GM12864 (cell line): ENCODE measurements at regions not wholly inside any gene's neighbourhood (a gene's known extent, or its start where the extent isn't known, plus 50 kb on each side); places are given as distances from the start of the nearest gene placed in this dataset.

ENCODE experiments used
- DNase-seq: peaks from one replicate; pipeline ENCODE4 v3.0.0-alpha.2; 2011; ENCODE audit warnings: low read depth
- H3K4me3 ChIP-seq: 2 replicates; pipeline ENCODE4 v1.5.1; 2011; ENCODE audit warnings: mild to moderate bottlenecking, low read depth, low read length, control low read depth
- TF ChIP-seq, protein P1 (sequence below): IDR thresholded peaks from 2 replicates; pipeline ENCODE4 v1.5.1; 2011; ENCODE audit warnings: low read depth, mild to moderate bottlenecking, moderate library complexity, low read length, control low read depth, inconsistent platforms; ENCODE audit errors: missing control alignments

DNA sequence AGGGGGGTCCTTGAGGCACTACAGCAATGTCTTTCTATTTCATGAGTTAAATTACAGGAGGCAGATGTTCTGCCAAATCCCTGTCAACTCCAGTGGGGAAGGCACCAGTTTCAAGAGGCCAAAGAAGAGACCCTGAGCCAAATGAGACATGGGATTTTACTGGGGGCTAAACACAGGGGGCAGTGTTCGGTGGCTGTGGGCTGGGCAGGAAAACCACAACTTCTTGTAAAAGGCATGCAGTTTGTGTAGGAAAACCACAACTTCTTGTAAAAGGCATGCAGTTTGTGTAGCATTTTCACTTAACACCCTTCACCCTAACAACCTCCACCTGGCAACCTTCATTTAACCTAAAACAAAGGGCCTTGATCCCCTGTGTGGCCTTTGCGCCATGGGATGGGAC, 61.0 kb downstream of the POLR2M start:
- TF ChIP-seq, protein P1, sequence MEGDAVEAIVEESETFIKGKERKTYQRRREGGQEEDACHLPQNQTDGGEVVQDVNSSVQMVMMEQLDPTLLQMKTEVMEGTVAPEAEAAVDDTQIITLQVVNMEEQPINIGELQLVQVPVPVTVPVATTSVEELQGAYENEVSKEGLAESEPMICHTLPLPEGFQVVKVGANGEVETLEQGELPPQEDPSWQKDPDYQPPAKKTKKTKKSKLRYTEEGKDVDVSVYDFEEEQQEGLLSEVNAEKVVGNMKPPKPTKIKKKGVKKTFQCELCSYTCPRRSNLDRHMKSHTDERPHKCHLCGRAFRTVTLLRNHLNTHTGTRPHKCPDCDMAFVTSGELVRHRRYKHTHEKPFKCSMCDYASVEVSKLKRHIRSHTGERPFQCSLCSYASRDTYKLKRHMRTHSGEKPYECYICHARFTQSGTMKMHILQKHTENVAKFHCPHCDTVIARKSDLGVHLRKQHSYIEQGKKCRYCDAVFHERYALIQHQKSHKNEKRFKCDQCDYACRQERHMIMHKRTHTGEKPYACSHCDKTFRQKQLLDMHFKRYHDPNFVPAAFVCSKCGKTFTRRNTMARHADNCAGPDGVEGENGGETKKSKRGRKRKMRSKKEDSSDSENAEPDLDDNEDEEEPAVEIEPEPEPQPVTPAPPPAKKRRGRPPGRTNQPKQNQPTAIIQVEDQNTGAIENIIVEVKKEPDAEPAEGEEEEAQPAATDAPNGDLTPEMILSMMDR: no peak
- DNase-seq: no peak
- no peak overlapping the region for H3K4me3 ChIP-seq

DNA sequence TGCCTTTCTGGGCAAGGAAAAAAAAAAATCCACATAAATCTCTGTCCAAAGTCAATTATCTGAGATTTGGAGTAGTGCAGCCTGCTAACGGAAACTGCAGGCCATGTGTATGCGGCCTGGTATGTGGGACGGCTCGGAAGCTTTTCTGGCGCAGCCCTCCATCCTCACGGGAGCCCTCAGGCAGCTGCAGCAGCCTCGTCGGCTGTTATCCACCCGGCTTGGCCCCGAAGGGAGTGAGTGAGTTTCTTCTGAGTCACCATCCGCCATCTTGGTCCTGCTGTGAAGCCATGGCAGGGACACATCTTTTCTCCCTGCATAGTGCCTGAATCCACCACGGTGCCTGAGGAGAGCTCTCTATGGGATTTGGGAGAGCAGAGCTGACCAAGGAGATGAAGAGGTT, 62.8 kb downstream of the POLR2M start:
- no peak for DNase-seq
- no peak overlapping the region for H3K4me3 ChIP-seq
- TF ChIP-seq, protein P1: no peak

DNA sequence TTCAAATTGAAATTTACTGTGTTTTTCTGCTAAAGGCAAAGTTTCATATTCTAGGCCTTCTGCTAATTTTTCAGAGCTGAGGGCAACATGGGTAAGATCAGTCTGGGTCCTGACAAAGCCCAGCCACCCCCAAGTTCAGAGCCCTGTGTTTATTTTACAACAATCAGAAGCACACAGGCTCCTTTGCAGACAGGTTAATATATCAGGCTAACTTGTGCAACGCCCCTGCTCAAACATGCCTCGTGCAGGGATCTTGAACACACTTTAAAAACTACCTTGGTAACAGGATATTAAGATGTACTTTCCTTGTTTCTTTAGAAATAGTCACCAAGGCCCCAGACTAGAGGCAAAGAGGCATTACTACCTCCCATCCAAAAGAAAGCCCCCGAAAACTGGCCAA, 64.0 kb downstream of the POLR2M start:
- TF ChIP-seq, protein P1: no peak
- DNase-seq: no peak
- H3K4me3 ChIP-seq: no peak overlapping the region

DNA sequence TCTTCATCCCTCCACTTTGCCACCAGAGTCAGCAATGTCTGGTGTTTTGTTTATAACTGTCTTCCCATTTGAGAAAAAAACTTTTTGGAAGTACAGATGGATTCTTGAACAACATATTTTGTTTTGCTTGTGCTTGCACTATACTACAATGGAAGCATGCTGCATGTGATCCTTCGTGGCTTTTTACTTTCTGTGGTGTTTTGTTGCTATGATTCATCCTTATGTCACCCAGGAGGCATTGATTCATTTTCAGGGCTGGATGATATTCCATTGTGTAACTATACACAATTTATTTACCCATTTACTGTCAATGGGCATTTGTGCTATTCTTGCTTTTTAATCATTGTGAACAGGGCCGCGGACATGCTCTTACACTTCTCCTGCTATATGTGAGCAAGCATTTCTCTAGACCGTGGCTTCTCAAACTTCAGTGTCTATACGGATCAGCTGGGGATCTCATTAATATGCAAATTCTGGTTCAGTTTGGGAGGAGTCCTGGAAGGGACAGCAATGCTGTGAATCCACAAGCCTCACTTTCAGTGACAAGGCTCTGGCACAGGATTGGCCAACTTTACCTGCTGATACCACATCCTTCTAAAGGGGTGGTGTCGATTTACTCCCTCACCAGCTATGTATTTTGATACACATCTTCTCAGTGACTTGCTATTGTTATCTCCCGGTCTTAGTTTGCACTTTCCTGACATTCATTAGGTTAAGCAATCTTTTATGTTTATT, 65.9 kb downstream of the POLR2M start:
- TF ChIP-seq, protein P1: no peak
- no peak overlapping the region for H3K4me3 ChIP-seq
- DNase-seq: no peak

DNA sequence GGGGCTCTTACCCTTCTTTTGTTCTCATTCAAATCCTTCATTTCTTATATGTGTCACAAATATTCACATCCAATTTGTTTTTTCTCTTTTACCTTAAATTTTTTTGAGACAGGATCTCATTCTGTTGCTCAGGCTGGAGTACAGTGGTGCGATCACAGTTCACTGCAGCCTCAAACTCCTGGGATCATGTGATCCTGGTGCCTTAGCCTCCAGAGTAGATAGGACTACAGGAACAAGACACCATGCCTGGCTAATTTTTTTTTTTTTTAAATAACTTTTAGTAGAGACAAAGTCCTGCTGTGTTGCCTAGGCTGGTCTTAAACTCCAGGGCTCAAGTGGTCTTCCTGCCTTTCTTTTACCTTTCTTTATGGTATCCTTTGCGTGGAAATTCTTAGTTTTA, 66.5 kb downstream of the POLR2M start:
- no peak overlapping the region for H3K4me3 ChIP-seq
- TF ChIP-seq, protein P1: no peak
- no peak for DNase-seq

DNA sequence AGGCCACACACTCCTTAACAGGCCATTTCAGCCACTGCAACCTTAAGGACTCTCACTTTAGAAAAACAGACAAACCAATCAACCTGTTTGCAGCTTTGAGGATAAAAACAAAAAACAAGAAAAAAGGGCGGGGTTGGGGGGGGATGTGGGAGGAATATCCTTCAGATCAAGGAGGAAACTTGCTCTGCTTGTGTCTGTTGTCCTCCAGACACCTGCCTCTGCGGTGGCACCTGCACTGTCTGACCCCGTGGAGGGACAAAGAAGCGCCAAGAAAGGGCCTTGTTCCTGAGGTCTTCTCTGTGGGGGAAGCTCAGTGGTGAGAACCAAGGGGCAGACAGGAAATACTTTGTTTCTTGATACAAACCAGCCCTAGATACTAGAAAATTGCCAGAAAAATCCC, 70.5 kb downstream of the POLR2M start:
- TF ChIP-seq, protein P1: no peak
- no peak overlapping the region for H3K4me3 ChIP-seq
- DNase-seq: no peak

DNA sequence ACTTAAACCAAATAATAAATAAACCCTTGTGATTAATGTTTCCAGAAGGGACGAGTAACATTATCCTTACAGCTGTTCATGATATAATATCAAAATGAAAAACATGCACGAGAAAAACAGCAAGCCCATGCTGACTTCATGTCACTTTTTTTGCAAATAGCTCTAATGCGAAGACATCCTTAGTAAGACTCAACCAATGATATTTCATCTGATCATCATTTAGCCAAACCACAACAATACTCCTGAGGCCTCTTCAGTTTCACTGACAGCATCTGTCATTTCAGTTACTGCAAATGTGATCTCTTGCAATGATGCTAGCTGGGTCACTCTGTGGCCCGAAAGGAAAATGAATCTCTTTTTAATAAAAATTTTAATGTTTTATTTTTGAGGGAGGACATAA, 74.0 kb downstream of the POLR2M start:
- TF ChIP-seq, protein P1: no peak

More for the DNA sequence above, 74.0 kb downstream of the POLR2M start:
- no peak for DNase-seq
- no peak overlapping the region for H3K4me3 ChIP-seq
